ENCODE measurements at regions not wholly inside any gene's neighbourhood (a gene's known extent, or its start where the extent isn't known, plus 50 kb on each side); places are given as distances from the start of the nearest gene placed in this dataset.

GRCh38 chr15:62739507-62739906 lies 303.0 kb upstream of the TPM1 start:
- TF ChIP-seq, protein P1, sequence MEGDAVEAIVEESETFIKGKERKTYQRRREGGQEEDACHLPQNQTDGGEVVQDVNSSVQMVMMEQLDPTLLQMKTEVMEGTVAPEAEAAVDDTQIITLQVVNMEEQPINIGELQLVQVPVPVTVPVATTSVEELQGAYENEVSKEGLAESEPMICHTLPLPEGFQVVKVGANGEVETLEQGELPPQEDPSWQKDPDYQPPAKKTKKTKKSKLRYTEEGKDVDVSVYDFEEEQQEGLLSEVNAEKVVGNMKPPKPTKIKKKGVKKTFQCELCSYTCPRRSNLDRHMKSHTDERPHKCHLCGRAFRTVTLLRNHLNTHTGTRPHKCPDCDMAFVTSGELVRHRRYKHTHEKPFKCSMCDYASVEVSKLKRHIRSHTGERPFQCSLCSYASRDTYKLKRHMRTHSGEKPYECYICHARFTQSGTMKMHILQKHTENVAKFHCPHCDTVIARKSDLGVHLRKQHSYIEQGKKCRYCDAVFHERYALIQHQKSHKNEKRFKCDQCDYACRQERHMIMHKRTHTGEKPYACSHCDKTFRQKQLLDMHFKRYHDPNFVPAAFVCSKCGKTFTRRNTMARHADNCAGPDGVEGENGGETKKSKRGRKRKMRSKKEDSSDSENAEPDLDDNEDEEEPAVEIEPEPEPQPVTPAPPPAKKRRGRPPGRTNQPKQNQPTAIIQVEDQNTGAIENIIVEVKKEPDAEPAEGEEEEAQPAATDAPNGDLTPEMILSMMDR (conservative IDR thresholded peaks at IDR 0.05) = no peak
- no peak for TF ChIP-seq EZH2 (IDR thresholded peaks at IDR 0.05; ENCODE audit: low read depth)
